Stomach (tissue), 4 donors: ENCODE measurements at regions not wholly inside any gene's neighbourhood (a gene's known extent, or its start where the extent isn't known, plus 50 kb on each side); places are given as distances from the start of the nearest gene placed in this dataset.

Experiments used
- CTCF ChIP-seq, 7 experiments: fragments of 450-650 bp in 4 of 7; fragments of 200-600 bp in 3 of 7; sonication (generic) in 3 of 7; IDR thresholded peaks; one replicate each; pipeline ENCODE4 v1.5.1; 2016 to 2019; ENCODE audit warnings: antibody characterized with exemption in 7 of 7, control low read depth in 2 of 7, mild to moderate bottlenecking in 1 of 7
- POLR2A ChIP-seq, 4 donors: fragments of 450-650 bp; IDR thresholded peaks; one replicate each; pipeline ENCODE4 v1.6.1; 2016; ENCODE audit warnings: antibody characterized with exemption in 4 of 4, control low read depth in 2 of 4, mild to moderate bottlenecking in 1 of 4, moderate library complexity in 1 of 4

GRCh38 chr1:87501738-87502137, 173.1 kb downstream of the LMO4 start:
- TF ChIP-seq CTCF (IDR thresholded peaks at IDR 0.05) (no peak), POLR2A (IDR thresholded peaks at IDR 0.05) (no peak)
